ENCODE measurements at regions not wholly inside any gene's neighbourhood (a gene's known extent, or its start where the extent isn't known, plus 50 kb on each side); places are given as distances from the start of the nearest gene placed in this dataset.

DNA sequence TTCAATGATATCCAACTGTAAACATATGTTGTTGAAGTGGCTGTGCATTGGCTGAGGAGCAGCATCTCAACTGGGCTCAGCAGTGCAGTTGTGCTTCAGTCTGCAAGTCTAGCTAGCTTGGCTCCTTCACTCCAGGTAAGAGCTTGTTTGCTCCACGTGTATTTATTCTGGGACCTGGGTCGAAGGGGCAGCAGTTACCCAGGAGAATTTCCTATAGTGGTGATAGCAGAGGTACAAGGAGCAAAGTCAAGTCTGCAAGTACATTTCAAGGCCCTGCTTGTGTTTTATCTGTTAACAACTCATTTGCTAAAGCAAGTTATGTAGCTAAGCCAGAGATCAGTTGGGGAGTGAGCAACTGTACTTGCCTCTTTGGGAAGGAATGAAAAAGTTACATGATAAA is 286.2 kb upstream of the UMPS start:
- no peak for TF ChIP-seq EZH2 (IDR thresholded peaks at IDR 0.05; ENCODE audit: low read length, missing control alignments)
- TF ChIP-seq, protein P1, sequence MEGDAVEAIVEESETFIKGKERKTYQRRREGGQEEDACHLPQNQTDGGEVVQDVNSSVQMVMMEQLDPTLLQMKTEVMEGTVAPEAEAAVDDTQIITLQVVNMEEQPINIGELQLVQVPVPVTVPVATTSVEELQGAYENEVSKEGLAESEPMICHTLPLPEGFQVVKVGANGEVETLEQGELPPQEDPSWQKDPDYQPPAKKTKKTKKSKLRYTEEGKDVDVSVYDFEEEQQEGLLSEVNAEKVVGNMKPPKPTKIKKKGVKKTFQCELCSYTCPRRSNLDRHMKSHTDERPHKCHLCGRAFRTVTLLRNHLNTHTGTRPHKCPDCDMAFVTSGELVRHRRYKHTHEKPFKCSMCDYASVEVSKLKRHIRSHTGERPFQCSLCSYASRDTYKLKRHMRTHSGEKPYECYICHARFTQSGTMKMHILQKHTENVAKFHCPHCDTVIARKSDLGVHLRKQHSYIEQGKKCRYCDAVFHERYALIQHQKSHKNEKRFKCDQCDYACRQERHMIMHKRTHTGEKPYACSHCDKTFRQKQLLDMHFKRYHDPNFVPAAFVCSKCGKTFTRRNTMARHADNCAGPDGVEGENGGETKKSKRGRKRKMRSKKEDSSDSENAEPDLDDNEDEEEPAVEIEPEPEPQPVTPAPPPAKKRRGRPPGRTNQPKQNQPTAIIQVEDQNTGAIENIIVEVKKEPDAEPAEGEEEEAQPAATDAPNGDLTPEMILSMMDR (conservative IDR thresholded peaks at IDR 0.05 in 1 of 2, IDR thresholded peaks at IDR 0.05 in 1 of 2; ENCODE audit: low read depth in 1 of 2, low read length in 2 of 2) = no peak
- Histone ChIP-seq H3K4me3 (replicated peaks in 1 of 4; ENCODE audit: control extremely low read depth in 1 of 4, insufficient read depth in 1 of 4, low read depth in 3 of 4, low read length in 4 of 4) (no peak overlapping the region), H3K9me3 (ENCODE audit: control insufficient read depth, insufficient read depth, low read depth, low read length) (no peaks in the 10 kb centered on the region), H3K4me1 (ENCODE audit: control insufficient read depth, extremely low read depth, insufficient read depth, low read length) (no peaks in the 10 kb centered on the region), H3K27ac (ENCODE audit: insufficient read depth, low read length) (no peak overlapping the region), H3K9ac (ENCODE audit: insufficient read depth, low read length) (no peak overlapping the region), H4K20me1 (ENCODE audit: control insufficient read depth, extremely low read depth, insufficient read depth, low read length) (no peaks in the 10 kb centered on the region), H3K79me2 (ENCODE audit: control insufficient read depth, insufficient read depth, low read length) (no peaks in the 10 kb centered on the region), H2AFZ (ENCODE audit: low read length) (no peak overlapping the region), H3K27me3 (ENCODE audit: control insufficient read depth, insufficient read depth, low read length) (no peaks in the 10 kb centered on the region), H3K36me3 (ENCODE audit: control insufficient read depth, insufficient read depth, low read length) (no peaks in the 10 kb centered on the region), H3K4me2 (ENCODE audit: extremely low read depth, insufficient read depth, low read length) (no peak overlapping the region)
- no peak for DNase-seq (ENCODE audit: low read depth in 2 of 2)

DNA sequence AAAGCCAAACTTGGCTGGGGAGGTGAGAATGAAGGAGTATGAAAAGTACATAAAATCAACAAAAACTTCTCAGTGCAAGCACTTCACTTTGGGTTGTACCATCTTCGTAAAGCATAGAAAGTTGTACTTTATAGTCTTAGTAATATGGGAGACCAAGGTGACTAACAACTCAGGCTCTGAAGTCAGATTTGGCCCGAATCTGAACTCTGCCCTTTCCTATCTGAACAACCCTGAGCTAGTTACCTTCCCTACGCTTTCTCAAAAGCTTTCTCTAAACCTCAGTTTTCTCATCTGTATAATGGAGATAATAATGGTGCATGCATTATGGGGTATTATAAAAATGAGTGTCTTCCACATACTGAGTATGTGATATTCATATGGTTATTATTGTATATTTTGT is 285.4 kb upstream of the UMPS start:
- no peak for DNase-seq (ENCODE audit: low read depth in 2 of 2)
- Histone ChIP-seq H3K4me2 (ENCODE audit: extremely low read depth, insufficient read depth, low read length) (no peak overlapping the region), H3K36me3 (ENCODE audit: control insufficient read depth, insufficient read depth, low read length) (no peaks in the 10 kb centered on the region), H3K79me2 (ENCODE audit: control insufficient read depth, insufficient read depth, low read length) (no peaks in the 10 kb centered on the region), H3K9ac (ENCODE audit: insufficient read depth, low read length) (no peak overlapping the region), H3K4me3 (replicated peaks in 1 of 4; ENCODE audit: control extremely low read depth in 1 of 4, insufficient read depth in 1 of 4, low read depth in 3 of 4, low read length in 4 of 4) (no peak overlapping the region), H3K27ac (ENCODE audit: insufficient read depth, low read length) (no peak overlapping the region), H2AFZ (ENCODE audit: low read length) (no peak overlapping the region), H3K4me1 (ENCODE audit: control insufficient read depth, extremely low read depth, insufficient read depth, low read length) (no peaks in the 10 kb centered on the region), H3K27me3 (ENCODE audit: control insufficient read depth, insufficient read depth, low read length) (no peaks in the 10 kb centered on the region), H3K9me3 (ENCODE audit: control insufficient read depth, insufficient read depth, low read depth, low read length) (no peaks in the 10 kb centered on the region), H4K20me1 (ENCODE audit: control insufficient read depth, extremely low read depth, insufficient read depth, low read length) (no peaks in the 10 kb centered on the region)
- TF ChIP-seq EZH2 (IDR thresholded peaks at IDR 0.05; ENCODE audit: low read length, missing control alignments) = no peak
- TF ChIP-seq, protein P1 (conservative IDR thresholded peaks at IDR 0.05 in 1 of 2, IDR thresholded peaks at IDR 0.05 in 1 of 2; ENCODE audit: low read depth in 1 of 2, low read length in 2 of 2) = no peak

DNA sequence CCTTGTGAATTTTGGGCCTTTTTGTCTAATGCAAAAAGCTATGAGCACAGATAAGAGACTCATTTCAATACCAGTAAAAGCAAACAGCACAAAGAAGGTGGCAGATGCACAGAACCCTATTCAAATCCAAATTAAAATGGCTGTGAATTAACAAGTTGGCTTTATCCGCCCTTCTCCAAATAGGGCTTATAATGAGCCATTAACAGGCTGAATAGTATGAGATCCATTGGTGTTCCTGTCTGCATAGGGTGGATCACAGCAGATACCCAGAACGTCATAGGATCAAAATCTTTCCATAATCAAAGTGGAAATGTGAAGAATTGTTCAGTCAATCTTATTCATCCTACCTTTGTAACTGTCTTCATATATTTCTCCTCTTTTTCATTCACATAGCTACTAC is 282.4 kb upstream of the UMPS start:
- H4K20me1 ChIP-seq (ENCODE audit: control insufficient read depth, extremely low read depth, insufficient read depth, low read length) = no peaks in the 10 kb centered on the region
- DNase-seq (ENCODE audit: low read depth in 2 of 2) = no peak
- H2AFZ ChIP-seq (ENCODE audit: low read length) = no peak overlapping the region
- no peak for TF ChIP-seq EZH2 (IDR thresholded peaks at IDR 0.05; ENCODE audit: low read length, missing control alignments)
- TF ChIP-seq, protein P1 (conservative IDR thresholded peaks at IDR 0.05 in 1 of 2, IDR thresholded peaks at IDR 0.05 in 1 of 2; ENCODE audit: low read depth in 1 of 2, low read length in 2 of 2) = no peak
- H3K9ac ChIP-seq (ENCODE audit: insufficient read depth, low read length) = no peak overlapping the region
- H3K9me3 ChIP-seq (ENCODE audit: control insufficient read depth, insufficient read depth, low read depth, low read length) = no peaks in the 10 kb centered on the region
- H3K79me2 ChIP-seq (ENCODE audit: control insufficient read depth, insufficient read depth, low read length) = no peaks in the 10 kb centered on the region
- no peak overlapping the region for H3K4me3 ChIP-seq (replicated peaks in 1 of 4; ENCODE audit: control extremely low read depth in 1 of 4, insufficient read depth in 1 of 4, low read depth in 3 of 4, low read length in 4 of 4)
- H3K4me1 ChIP-seq (ENCODE audit: control insufficient read depth, extremely low read depth, insufficient read depth, low read length) = no peaks in the 10 kb centered on the region
- no peaks in the 10 kb centered on the region for H3K36me3 ChIP-seq (ENCODE audit: control insufficient read depth, insufficient read depth, low read length)
- no peaks in the 10 kb centered on the region for H3K27me3 ChIP-seq (ENCODE audit: control insufficient read depth, insufficient read depth, low read length)
- no peak overlapping the region for H3K4me2 ChIP-seq (ENCODE audit: extremely low read depth, insufficient read depth, low read length)
- no peak overlapping the region for H3K27ac ChIP-seq (ENCODE audit: insufficient read depth, low read length)

Measured in fibroblast of lung (primary cell).